NB4 (cell line): ENCODE measurements at regions not wholly inside any gene's neighbourhood (a gene's known extent, or its start where the extent isn't known, plus 50 kb on each side); places are given as distances from the start of the nearest gene placed in this dataset.
"Not testable (repeated sequence)": the region's sequence is repeated elsewhere in the genome, so short reads cannot be mapped to it uniquely, and the experiment has no call there.

Experiments used
- DNase-seq: peaks from one replicate; pipeline ENCODE4 v3.0.0; 2010; ENCODE audit warnings: low read depth
- H3K4me3 ChIP-seq: one replicate; pipeline ENCODE4 v1.5.1; 2011; ENCODE audit warnings: mild to moderate bottlenecking, low read depth, low read length, moderate library complexity
- CTCF ChIP-seq: IDR thresholded peaks from one replicate; pipeline ENCODE4 v1.5.1; 2012; ENCODE audit warnings: low read depth, low read length
- MYC ChIP-seq: IDR thresholded peaks from 2 replicates; pipeline ENCODE4 v1.6.1; 2011; ENCODE audit warnings: low read depth, low read length
- POLR2A ChIP-seq: IDR thresholded peaks from 2 replicates; pipeline ENCODE4 v1.6.1; 2011; ENCODE audit warnings: mild to moderate bottlenecking; ENCODE audit not compliant: insufficient read length; ENCODE audit errors: extremely low read depth
- TF ChIP-seq, protein P1 (sequence below): IDR thresholded peaks from 2 replicates; pipeline ENCODE4 v1.6.1; 2011; ENCODE audit warnings: low read depth, low read length

- H3K4me3 ChIP-seq: no peak overlapping the region
- TF ChIP-seq, protein P1, sequence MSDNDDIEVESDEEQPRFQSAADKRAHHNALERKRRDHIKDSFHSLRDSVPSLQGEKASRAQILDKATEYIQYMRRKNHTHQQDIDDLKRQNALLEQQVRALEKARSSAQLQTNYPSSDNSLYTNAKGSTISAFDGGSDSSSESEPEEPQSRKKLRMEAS: no peak
- TF ChIP-seq MYC: no peak
- DNase-seq: no peak
These were observed 74.1 kb upstream of the MED13 start for GRCh38 chr17:62139141-62139540.

DNA sequence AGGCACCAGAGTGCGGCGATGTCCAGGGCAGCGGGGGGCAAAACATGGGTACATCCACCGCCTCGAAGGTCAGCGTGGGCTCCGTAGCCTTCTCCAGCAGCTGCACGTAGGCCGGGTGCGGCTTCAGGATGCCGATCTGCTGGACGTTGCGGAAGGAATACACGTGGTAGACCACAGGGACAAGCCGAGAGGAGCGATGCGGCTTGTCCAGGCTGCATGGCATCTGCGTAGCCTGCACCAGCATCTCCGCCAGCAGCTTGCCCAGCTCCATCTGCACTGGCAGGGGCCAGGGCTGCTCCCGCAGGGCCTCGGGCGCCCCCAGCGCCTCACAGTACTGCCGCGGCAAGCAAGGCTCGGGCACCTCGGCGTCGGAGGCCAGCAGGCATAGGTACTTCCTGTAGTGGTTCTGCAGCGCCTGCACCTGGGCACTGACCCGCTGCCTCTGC, 73.6 kb upstream of the MED13 start:
- H3K4me3 ChIP-seq, DNase-seq: not testable (repeated sequence)

DNA sequence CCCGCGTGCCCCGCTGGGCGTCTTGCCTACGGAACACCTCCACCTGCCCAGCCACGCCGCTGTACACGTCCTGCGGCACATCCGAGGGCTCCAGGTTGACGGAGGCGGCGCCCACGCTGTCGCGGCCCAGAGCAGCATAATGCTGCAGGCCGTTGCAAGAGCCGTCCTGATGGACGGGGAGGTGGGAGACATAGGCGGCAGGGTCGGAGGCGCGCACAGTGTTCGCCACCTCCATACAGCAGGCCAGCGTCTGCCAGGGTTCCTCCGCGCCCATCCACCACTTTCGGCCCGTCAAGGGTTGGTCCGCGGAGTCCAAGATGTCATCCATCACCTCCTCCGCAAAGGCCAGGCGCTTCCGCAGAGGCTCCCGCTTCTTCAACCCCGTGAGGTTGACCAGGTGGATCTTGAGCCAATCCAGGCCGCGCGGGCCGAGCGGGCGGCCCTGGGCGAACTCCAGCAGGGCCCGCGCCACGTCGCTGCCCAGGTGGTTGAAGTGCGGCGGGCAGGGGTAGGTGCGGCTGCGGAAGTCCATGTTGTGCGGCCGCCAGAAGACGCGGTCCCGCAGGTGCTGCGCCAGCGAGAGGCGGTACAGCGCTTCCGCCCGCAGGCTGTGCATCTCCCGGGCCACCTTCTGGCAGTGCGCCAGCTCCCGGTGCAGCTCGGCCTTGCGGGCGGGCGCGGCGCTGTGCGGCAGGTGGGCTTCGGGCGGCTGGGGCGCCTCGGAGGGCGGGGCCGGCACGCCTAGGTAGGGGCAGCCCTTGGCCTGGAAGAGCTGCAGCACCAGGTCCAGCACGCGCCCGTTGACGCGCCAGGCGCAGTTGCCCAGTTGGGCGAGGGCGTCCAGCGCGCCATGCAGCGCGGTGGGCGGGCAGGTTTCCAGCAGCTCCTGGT, 72.9 kb upstream of the MED13 start:
- H3K4me3 ChIP-seq, DNase-seq: not testable (repeated sequence)

DNA sequence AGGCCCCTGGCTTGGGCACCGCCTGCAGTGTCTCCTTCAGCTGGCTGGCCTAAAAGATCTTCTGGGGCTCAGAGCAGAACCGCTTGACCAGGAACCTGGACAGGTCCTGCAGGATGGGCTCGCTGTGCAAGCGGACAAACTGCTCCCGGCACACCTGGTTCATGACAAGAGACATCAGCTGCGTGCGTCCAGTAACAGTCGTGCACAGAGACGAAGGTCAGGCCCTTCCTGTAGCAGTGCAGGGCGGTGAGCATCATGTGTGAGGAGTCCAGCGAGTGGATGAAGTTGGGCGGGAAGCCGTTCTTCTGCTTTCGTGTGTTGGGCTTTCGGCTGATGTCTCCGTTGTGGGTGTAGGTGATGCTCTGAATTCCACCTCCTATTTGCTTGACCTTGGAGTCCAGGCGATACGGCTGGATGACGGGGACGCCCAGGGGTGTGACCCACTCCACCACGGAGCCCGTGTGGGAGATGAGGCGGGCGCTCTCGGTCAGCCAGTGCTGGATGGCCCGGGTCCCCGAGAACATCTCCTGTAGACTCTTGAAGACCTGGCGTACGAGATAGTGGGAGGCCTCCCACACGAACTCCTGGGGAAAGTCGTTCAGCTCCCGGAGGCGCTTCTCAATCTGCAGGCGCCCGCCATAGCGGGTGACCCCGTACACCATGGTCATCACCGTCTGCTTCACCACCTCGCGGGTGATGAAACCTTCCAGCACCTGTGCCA, 72.1 kb upstream of the MED13 start:
- DNase-seq, H3K4me3 ChIP-seq: not testable (repeated sequence)

- H3K4me3 ChIP-seq: no peak overlapping the region
- no peak for DNase-seq
- TF ChIP-seq MYC (no peak), CTCF (no peak), POLR2A (no peak)
- TF ChIP-seq, protein P1: no peak
These were observed 70.7 kb upstream of the MED13 start for GRCh38 chr17:62135742-62136141.

DNA sequence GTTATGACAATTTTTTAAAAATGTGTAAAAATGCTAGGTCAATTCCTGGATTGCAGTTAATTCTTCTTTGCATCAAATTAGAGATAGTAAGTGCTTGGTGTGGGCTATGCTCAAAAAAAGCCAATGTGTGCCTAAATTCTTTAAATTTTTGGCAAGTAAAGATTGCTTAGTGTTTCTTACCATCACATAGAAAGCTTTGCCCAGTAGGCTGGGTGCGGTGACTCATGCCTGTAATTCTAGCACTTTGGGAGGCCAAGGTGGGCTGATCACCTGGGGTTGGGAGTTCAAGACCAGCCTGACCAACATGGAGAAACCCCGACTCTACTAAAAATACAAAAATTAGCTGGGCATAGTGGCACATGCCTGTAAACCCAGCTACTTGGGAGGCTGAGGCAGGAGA, 70.0 kb upstream of the MED13 start:
- not testable (repeated sequence) for H3K4me3 ChIP-seq, DNase-seq

DNA sequence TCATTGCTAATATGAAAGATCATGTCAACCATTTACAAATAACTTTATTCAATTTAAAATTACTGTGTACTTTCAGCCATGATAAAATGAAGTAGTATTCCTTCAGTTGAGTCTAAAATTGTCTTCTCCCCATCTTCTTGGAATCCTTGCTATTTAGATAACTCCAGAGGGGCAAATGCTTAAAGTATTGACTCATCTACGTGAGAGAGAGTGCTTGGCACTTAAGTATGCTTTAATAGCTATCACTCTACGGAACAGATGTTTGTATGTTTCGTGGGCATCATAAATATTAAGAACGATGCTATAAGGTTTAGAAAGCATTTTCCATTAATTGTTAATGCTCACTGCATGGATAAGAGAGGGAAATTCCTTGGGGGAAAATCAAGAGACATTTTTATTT, 69.3 kb upstream of the MED13 start:
- no peak overlapping the region for H3K4me3 ChIP-seq
- DNase-seq: no peak
- no peak for TF ChIP-seq CTCF
- TF ChIP-seq POLR2A: no peak
- no peak for TF ChIP-seq MYC
- TF ChIP-seq, protein P1: no peak

- not testable (repeated sequence) for DNase-seq
These were observed 66.2 kb upstream of the MED13 start for GRCh38 chr17:62131271-62131670.

DNA sequence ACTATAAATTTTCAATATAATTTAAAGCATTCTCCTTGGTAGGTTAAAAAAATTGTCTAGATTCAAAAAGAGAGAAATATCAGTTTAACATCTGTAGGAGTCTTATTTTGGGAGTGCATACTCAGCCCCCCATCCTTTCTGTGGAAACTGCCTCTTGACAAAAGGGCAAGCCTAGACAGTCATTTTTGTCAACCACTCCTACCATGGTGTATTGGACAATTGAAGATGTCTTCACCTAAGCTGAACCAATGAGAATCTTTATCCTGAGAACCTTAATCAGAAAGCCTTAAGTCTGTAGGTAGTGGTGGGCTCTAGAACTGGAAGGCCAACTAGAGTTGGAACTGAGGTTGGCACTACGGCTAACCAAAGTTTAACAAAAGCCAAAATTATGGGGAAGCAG, 65.7 kb upstream of the MED13 start:
- TF ChIP-seq MYC (no peak), POLR2A (no peak), CTCF (no peak)
- TF ChIP-seq, protein P1: no peak

More at GRCh38 chr17:62131271-62131670, 66.2 kb upstream of the MED13 start:
- not testable (repeated sequence) for H3K4me3 ChIP-seq

More for the DNA sequence above, 65.7 kb upstream of the MED13 start:
- no peak overlapping the region for H3K4me3 ChIP-seq
- DNase-seq: no peak
